T-helper 17 cell (primary cell): ENCODE measurements at regions not wholly inside any gene's neighbourhood (a gene's known extent, or its start where the extent isn't known, plus 50 kb on each side); places are given as distances from the start of the nearest gene placed in this dataset.

ENCODE experiments used
- ATAC-seq: fragments of 150-1000 bp; cut with Tn5 transposase; 2 replicates; pipeline ENCODE4 v1.10.0; 2021; ENCODE audit warnings: mild to moderate bottlenecking, moderate library complexity
- DNase-seq, 3 donors: peaks; one replicate each; pipeline versions ENCODE4 v3.0.0 to v3.0.0-alpha.2; 2020 to 2021
- H3K9me3 ChIP-seq: one replicate; pipeline ENCODE4 v1.7.0; 2013; ENCODE audit warnings: low read length, mild to moderate bottlenecking; ENCODE audit not compliant: control insufficient read depth, poor library complexity, severe bottlenecking
- H3K27ac Mint-ChIP-seq: one replicate; pipeline ENCODE4 v1.8.0; 2022; ENCODE audit warnings: mild to moderate bottlenecking, moderate library complexity, mixed read lengths
- H3K27me3 Mint-ChIP-seq: one replicate; pipeline ENCODE4 v1.8.0; 2022; ENCODE audit warnings: mixed read lengths
- H3K36me3 Mint-ChIP-seq: one replicate; pipeline ENCODE4 v1.8.0; 2022; ENCODE audit warnings: low read depth, mixed read lengths
- H3K4me1 Mint-ChIP-seq: one replicate; pipeline ENCODE4 v1.8.0; 2022; ENCODE audit warnings: mild to moderate bottlenecking, mixed read lengths
- H3K4me3 Mint-ChIP-seq: one replicate; pipeline ENCODE4 v1.8.0; 2022; ENCODE audit warnings: mild to moderate bottlenecking, moderate library complexity, mixed read lengths

GRCh38 chr12:127629066-127629820 is 637.7 kb upstream of the TMEM132C start:
- Mint-ChIP-seq H3K27ac (no peak overlapping the region), H3K4me1 (no peaks in the 10 kb centered on the region), H3K27me3 (peaks cover 7% of the 10 kb centered on the region), H3K4me3 (no peak overlapping the region), H3K36me3 (no peaks in the 10 kb centered on the region)
- ATAC-seq (no peak), DNase-seq (no peak)
- no peaks in the 10 kb centered on the region for H3K9me3 ChIP-seq

- DNase-seq (no peak), ATAC-seq (no peak)
- Mint-ChIP-seq H3K27ac (no peak overlapping the region), H3K4me3 (no peak overlapping the region), H3K36me3 (no peaks in the 10 kb centered on the region), H3K27me3 (peaks cover 7% of the 10 kb centered on the region), H3K4me1 (no peaks in the 10 kb centered on the region)
- no peaks in the 10 kb centered on the region for H3K9me3 ChIP-seq
Measured at GRCh38 chr12:127632461-127632860, 634.5 kb upstream of the TMEM132C start.

DNA sequence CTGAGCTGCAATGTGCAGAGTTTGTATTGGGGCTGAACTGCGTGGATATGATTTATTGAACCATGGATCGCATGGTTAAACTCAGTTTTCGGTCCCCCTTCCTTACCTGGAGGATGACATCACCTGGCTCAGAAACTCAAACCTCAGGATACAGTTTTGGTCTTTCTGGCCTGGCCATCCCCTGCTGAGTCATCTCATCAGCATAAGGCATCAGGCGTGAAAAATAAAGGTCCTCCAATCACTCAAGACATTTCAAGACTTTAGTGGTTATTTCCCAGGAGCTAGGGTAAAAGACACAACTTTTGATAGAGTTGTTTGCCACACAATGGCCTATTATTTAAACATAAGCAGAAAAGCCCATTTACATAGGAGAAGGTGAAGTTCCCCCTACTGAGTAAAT is 631.1 kb upstream of the TMEM132C start:
- Mint-ChIP-seq H3K36me3 (no peaks in the 10 kb centered on the region), H3K4me1 (no peaks in the 10 kb centered on the region)
- ATAC-seq, result no peak

GRCh38 chr12:127636882-127637281 is 630.1 kb upstream of the TMEM132C start:
- no peaks in the 10 kb centered on the region for H3K4me1 Mint-ChIP-seq
- H3K4me3 Mint-ChIP-seq, result no peak overlapping the region
- H3K36me3 Mint-ChIP-seq, result no peaks in the 10 kb centered on the region
- DNase-seq (no peak), ATAC-seq (no peak)
- H3K9me3 ChIP-seq, result no peaks in the 10 kb centered on the region
- no peaks in the 10 kb centered on the region for H3K27me3 Mint-ChIP-seq
- no peak overlapping the region for H3K27ac Mint-ChIP-seq

More for the DNA sequence above, 631.1 kb upstream of the TMEM132C start:
- H3K27me3 Mint-ChIP-seq, result no peaks in the 10 kb centered on the region
- no peak overlapping the region for H3K27ac Mint-ChIP-seq
- H3K4me3 Mint-ChIP-seq, result no peak overlapping the region
- no peak for DNase-seq
- no peaks in the 10 kb centered on the region for H3K9me3 ChIP-seq

DNA sequence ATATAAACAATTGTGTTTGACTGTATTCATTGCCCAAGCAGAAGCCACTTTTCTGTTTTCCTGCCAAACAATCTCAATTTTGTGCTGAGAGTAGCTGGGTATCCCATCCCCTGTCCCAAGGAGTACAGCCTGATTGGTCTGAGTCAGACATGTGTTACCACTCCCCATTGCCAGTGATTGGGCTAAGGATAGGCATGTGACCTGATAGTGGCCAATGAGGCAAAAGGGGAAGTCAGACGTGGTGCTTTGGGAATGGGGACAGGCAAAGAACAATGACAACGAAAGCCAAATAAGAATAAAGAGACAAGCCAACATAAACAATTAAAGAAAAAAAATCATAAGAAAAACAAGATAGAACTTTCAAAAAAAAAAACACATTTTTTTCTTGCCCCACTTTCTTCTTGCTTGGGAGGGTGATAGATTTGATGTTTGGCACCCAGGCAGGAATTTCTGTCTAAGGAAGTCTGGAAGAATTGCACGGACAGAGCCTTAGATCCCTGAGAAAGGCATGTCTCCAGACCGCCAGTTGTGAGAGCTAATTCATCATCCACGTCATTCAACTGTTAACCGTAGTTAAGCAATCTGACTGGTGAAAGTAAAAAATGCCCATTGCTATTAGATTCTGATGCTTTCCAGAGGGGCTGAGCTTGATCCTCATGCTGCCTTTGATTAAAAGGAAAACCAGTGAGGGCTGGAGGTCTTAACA is 626.6 kb upstream of the TMEM132C start:
- DNase-seq, result no peak
- H3K27ac Mint-ChIP-seq, result no peak overlapping the region
- no peaks in the 10 kb centered on the region for H3K9me3 ChIP-seq
- no peak overlapping the region for H3K4me3 Mint-ChIP-seq
- ATAC-seq, result no peak
- no peaks in the 10 kb centered on the region for H3K36me3 Mint-ChIP-seq
- H3K27me3 Mint-ChIP-seq, result no peaks in the 10 kb centered on the region
- H3K4me1 Mint-ChIP-seq, result no peaks in the 10 kb centered on the region

- DNase-seq, result no peak
- no peaks in the 10 kb centered on the region for H3K9me3 ChIP-seq
- no peak for ATAC-seq
- Mint-ChIP-seq H3K4me3 (no peak overlapping the region), H3K36me3 (no peaks in the 10 kb centered on the region), H3K27me3 (no peaks in the 10 kb centered on the region), H3K27ac (no peak overlapping the region), H3K4me1 (no peaks in the 10 kb centered on the region)
Measured at GRCh38 chr12:127642208-127642607, 624.8 kb upstream of the TMEM132C start.

DNA sequence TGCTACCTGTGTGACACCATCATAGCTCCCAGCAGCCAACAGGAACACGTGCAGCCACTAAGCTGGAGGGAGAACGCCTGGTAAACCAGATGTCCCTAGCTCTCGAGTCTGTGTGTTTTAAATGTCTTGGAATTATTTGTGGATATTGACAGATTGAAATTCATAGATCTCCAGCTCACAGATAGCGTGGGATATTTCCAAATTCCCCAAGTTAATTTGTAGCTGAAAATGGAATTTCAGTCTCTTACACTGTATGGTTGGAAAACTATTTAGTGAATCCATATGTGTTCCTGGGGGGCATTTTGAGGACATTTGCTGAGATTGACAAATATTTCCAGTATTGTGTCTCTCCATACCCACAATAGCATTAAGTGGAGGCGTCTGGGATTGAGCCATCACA is 618.6 kb upstream of the TMEM132C start:
- no peaks in the 10 kb centered on the region for H3K27me3 Mint-ChIP-seq
- no peak overlapping the region for H3K27ac Mint-ChIP-seq
- ATAC-seq (no peak), DNase-seq (no peak)
- H3K36me3 Mint-ChIP-seq, result no peaks in the 10 kb centered on the region
- H3K4me1 Mint-ChIP-seq, result no peaks in the 10 kb centered on the region
- H3K4me3 Mint-ChIP-seq, result no peak overlapping the region
- H3K9me3 ChIP-seq, result no peaks in the 10 kb centered on the region

DNA sequence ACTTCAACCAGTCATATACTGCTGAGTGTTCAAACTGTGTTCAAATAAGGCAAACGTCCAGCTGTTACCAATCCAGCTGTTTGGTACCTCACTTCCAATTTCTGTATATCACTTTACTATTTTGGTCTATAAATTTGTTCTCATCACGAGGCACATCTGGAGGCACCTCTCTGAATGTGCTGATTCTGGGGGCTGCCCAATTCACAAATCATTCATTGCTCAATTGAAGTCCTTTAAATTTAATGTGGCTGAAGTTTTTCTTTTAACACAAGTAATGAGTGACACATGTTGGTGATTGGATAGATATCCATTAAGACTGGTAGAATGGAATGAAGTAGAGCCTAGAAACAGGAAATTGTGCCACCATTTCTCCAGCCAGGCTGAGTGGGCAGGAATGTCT is 617.0 kb upstream of the TMEM132C start:
- Mint-ChIP-seq H3K4me1 (no peaks in the 10 kb centered on the region), H3K4me3 (no peak overlapping the region), H3K27me3 (no peaks in the 10 kb centered on the region), H3K36me3 (no peaks in the 10 kb centered on the region), H3K27ac (no peak overlapping the region)
- no peak for ATAC-seq
- no peak for DNase-seq
- H3K9me3 ChIP-seq, result no peaks in the 10 kb centered on the region

- ATAC-seq, result no peak
- H3K9me3 ChIP-seq, result no peaks in the 10 kb centered on the region
- H3K4me3 Mint-ChIP-seq, result no peak overlapping the region
- H3K27me3 Mint-ChIP-seq, result no peaks in the 10 kb centered on the region
- DNase-seq, result no peak
- no peaks in the 10 kb centered on the region for H3K4me1 Mint-ChIP-seq
- no peaks in the 10 kb centered on the region for H3K36me3 Mint-ChIP-seq
- no peak overlapping the region for H3K27ac Mint-ChIP-seq
Measured at GRCh38 chr12:127650626-127651025, 616.3 kb upstream of the TMEM132C start.

- Mint-ChIP-seq H3K27ac (no peak overlapping the region), H3K27me3 (no peaks in the 10 kb centered on the region), H3K4me1 (no peaks in the 10 kb centered on the region), H3K36me3 (no peaks in the 10 kb centered on the region), H3K4me3 (no peak overlapping the region)
- H3K9me3 ChIP-seq, result no peaks in the 10 kb centered on the region
- no peak for ATAC-seq
- DNase-seq, result no peak
Measured at GRCh38 chr12:127652281-127652680, 614.7 kb upstream of the TMEM132C start.

- no peak overlapping the region for H3K27ac Mint-ChIP-seq
- H3K4me3 Mint-ChIP-seq, result no peak overlapping the region
- DNase-seq (no peak), ATAC-seq (no peak)
- H3K9me3 ChIP-seq, result no peaks in the 10 kb centered on the region
- H3K36me3 Mint-ChIP-seq, result no peaks in the 10 kb centered on the region
- no peaks in the 10 kb centered on the region for H3K27me3 Mint-ChIP-seq
- H3K4me1 Mint-ChIP-seq, result no peaks in the 10 kb centered on the region
Measured at GRCh38 chr12:127654383-127654985, 612.5 kb upstream of the TMEM132C start.

DNA sequence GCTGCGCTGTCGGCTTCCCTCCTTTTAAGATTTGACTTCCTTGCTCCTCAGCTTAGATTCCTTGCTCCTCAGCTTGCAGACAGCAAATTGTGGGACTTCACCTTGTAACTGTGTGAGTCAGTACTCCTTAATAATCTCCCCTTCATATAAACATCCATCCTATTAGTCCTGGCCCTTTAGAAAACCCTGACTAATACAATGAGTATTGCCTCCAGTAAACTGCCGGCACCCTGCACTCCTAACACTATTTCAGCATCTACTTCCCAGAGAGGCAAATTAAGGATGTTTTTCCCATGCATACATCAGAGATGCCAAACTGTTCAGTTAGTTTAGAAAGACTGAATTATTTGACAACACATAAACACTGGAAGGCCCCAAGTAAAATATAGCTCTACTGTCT is 611.3 kb upstream of the TMEM132C start:
- no peaks in the 10 kb centered on the region for H3K9me3 ChIP-seq
- Mint-ChIP-seq H3K36me3 (no peaks in the 10 kb centered on the region), H3K4me3 (no peak overlapping the region), H3K27me3 (peaks cover 6% of the 10 kb centered on the region), H3K4me1 (no peaks in the 10 kb centered on the region), H3K27ac (no peak overlapping the region)
- no peak for ATAC-seq
- DNase-seq, result no peak

- no peak overlapping the region for H3K4me3 Mint-ChIP-seq
- no peaks in the 10 kb centered on the region for H3K4me1 Mint-ChIP-seq
- no peaks in the 10 kb centered on the region for H3K36me3 Mint-ChIP-seq
- H3K27me3 Mint-ChIP-seq, result peaks cover 6% of the 10 kb centered on the region
- no peak for ATAC-seq
- H3K27ac Mint-ChIP-seq, result no peak overlapping the region
- no peaks in the 10 kb centered on the region for H3K9me3 ChIP-seq
- no peak for DNase-seq
Measured at GRCh38 chr12:127656266-127656665, 610.7 kb upstream of the TMEM132C start.
